HFF-Myc (cell line): ENCODE measurements at regions not wholly inside any gene's neighbourhood (a gene's known extent, or its start where the extent isn't known, plus 50 kb on each side); places are given as distances from the start of the nearest gene placed in this dataset.

Experiments
- DNase-seq: peaks from one replicate; pipeline ENCODE4 v3.0.0-alpha.2; 2011; ENCODE audit warnings: low read depth; ENCODE audit errors: extremely low read depth
- H3K4me3 ChIP-seq: replicated peaks from 2 replicates; pipeline ENCODE4 v1.5.1; 2011; ENCODE audit warnings: low read depth, mild to moderate bottlenecking, control low read depth, low read length
- CTCF ChIP-seq: IDR thresholded peaks from 2 replicates; pipeline ENCODE4 v1.5.1; 2012; ENCODE audit warnings: mild to moderate bottlenecking, low read depth, low read length, control low read depth; ENCODE audit errors: missing control alignments

- DNase-seq: no peak
- H3K4me3 ChIP-seq: no peak overlapping the region
- TF ChIP-seq CTCF: no peak
Observed at GRCh38 chr5:153096381-153096780, 394.1 kb upstream of the GRIA1 start.

- H3K4me3 ChIP-seq: no peak overlapping the region
- no peak for DNase-seq
- TF ChIP-seq CTCF: no peak
Observed at GRCh38 chr5:153099328-153099727, 391.1 kb upstream of the GRIA1 start.

- TF ChIP-seq CTCF: no peak
- DNase-seq: no peak
- H3K4me3 ChIP-seq: no peak overlapping the region
Observed at GRCh38 chr5:153101235-153102180, 389.0 kb upstream of the GRIA1 start.

- H3K4me3 ChIP-seq: no peak overlapping the region
- TF ChIP-seq CTCF: no peak
- no peak for DNase-seq
Observed at GRCh38 chr5:153116916-153117315, 373.6 kb upstream of the GRIA1 start.

- H3K4me3 ChIP-seq: no peak overlapping the region
- no peak for DNase-seq
- no peak for TF ChIP-seq CTCF
Observed at GRCh38 chr5:153118018-153118417, 372.5 kb upstream of the GRIA1 start.

GRCh38 chr5:153122403-153122802 is 368.1 kb upstream of the GRIA1 start:
- DNase-seq: no peak
- no peak for TF ChIP-seq CTCF

More at GRCh38 chr5:153122403-153122802, 368.1 kb upstream of the GRIA1 start:
- H3K4me3 ChIP-seq: no peak overlapping the region
